K562 (cell line): ENCODE measurements at regions not wholly inside any gene's neighbourhood (a gene's known extent, or its start where the extent isn't known, plus 50 kb on each side); places are given as distances from the start of the nearest gene placed in this dataset.

Experiments used
- ATAC-seq: fragments of 200-7000 bp; cut with Tn5 transposase; 3 replicates; pipeline ENCODE4 v1.9.1; 2020; ENCODE audit warnings: moderate library complexity
- BruUV-seq: library from RNA; stranded (reverse); fragments of 400-500 nt; replicated peaks from 2 replicates; lab custom pipeline; 2021; lab: Mats Ljungman, UMichigan
- CTCF ChIA-PET: fragments of 300-600 bp; formaldehyde crosslinking; extraction: SDS; loops from one replicate; lab custom pipeline; 2021; ENCODE audit warnings: low intra/inter-chr PET ratio; lab: Yijun Ruan, JAX
- POLR2A ChIA-PET: fragments of 300-600, 350-650 bp; sonication (Branson Sonifier 250); formaldehyde crosslinking; extraction: SDS; loops from one replicate; lab custom pipeline; 2021; ENCODE audit warnings: antibody characterized with exemption, inconsistent platforms; lab: Yijun Ruan, JAX
- DNase-seq, 4 experiments: peaks; one replicate each; pipeline versions ENCODE4 v3.0.0 to v3.0.0-alpha.2; 2011 to 2018; ENCODE audit warnings: low spot score in 3 of 4, mixed read lengths in 3 of 4; ENCODE audit errors: extremely low read depth in 1 of 4
- FAIRE-seq: peaks from 2 replicates; lab custom pipeline; 2011; peaks lifted over from hg19 to GRCh38; lab: Jason Lieb, UNC
- H2AFZ ChIP-seq: 2 replicates; pipeline ENCODE4 v1.6.0; 2011; ENCODE audit warnings: low read depth, low read length, control low read depth, inconsistent platforms
- H3K27ac ChIP-seq: fragments of 200-600 bp; 3 replicates; pipeline ENCODE4 v1.8.0; 2011; ENCODE audit warnings: low read depth, mild to moderate bottlenecking, control low read depth, inconsistent platforms, low read length, moderate library complexity, mixed read lengths; ENCODE audit errors: extremely low read depth
- H3K27me3 ChIP-seq, 2 experiments: fragments of 300-600 bp in 1 of 2; 2 replicates in 1 of 2; 3 replicates in 1 of 2; pipeline versions ENCODE4 v1.6.0 to v1.8.0; 2011; ENCODE audit warnings: inconsistent platforms in 2 of 2, low read length in 2 of 2, mild to moderate bottlenecking in 1 of 2, mixed read lengths in 1 of 2, moderate library complexity in 1 of 2; ENCODE audit not compliant: control insufficient read depth in 2 of 2, insufficient read depth in 2 of 2
- H3K36me3 ChIP-seq: fragments of 300-600 bp; 3 replicates; pipeline ENCODE4 v1.8.0; 2011; ENCODE audit warnings: mild to moderate bottlenecking, low read length, inconsistent platforms; ENCODE audit not compliant: control insufficient read depth, insufficient read depth
- H3K4me1 ChIP-seq, 2 experiments: fragments of 200-600 bp in 1 of 2; replicated peaks in 1 of 2; 2 replicates in 1 of 2; 3 replicates in 1 of 2; pipeline versions ENCODE4 v1.5.1 to v1.8.0; 2011; ENCODE audit warnings: inconsistent platforms in 2 of 2, low read length in 2 of 2, mild to moderate bottlenecking in 1 of 2, mixed read lengths in 1 of 2, moderate library complexity in 1 of 2; ENCODE audit not compliant: control insufficient read depth in 2 of 2, insufficient read depth in 2 of 2
- H3K4me2 ChIP-seq: 2 replicates; pipeline ENCODE4 v1.6.1; 2011; ENCODE audit warnings: low read length, control low read depth, inconsistent platforms, mixed read lengths; ENCODE audit not compliant: insufficient read depth
- H3K4me3 ChIP-seq: fragments of 200-600 bp; sonication (generic), shearing (Covaris generic); 2 replicates; pipeline ENCODE4 v1.5.1; 2016; ENCODE audit warnings: control low read depth, inconsistent platforms
- H3K79me2 ChIP-seq: fragments of 200-600 bp; 3 replicates; pipeline ENCODE4 v1.8.0; 2011; ENCODE audit warnings: low read length, inconsistent platforms; ENCODE audit not compliant: control insufficient read depth, insufficient read depth
- H3K9ac ChIP-seq, 2 experiments: 2 replicates each; pipeline versions ENCODE4 v1.6.0 to v1.6.1; 2011; ENCODE audit warnings: low read depth in 2 of 2, low read length in 2 of 2, control low read depth in 1 of 2, inconsistent platforms in 1 of 2, mild to moderate bottlenecking in 1 of 2, mixed read lengths in 1 of 2; ENCODE audit not compliant: insufficient read depth in 1 of 2
- H3K9me1 ChIP-seq: one replicate; pipeline ENCODE4 v1.6.0; 2011; ENCODE audit warnings: inconsistent platforms, mild to moderate bottlenecking, low read length, moderate library complexity; ENCODE audit not compliant: control insufficient read depth, insufficient read depth
- H3K9me3 ChIP-seq: replicated peaks from 2 replicates; pipeline ENCODE4 v1.5.1; 2011; ENCODE audit warnings: low read depth, low read length, inconsistent platforms; ENCODE audit not compliant: control insufficient read depth, insufficient read depth
- H4K20me1 ChIP-seq: replicated peaks from 2 replicates; pipeline ENCODE4 v1.6.1; 2011; ENCODE audit warnings: low read length, inconsistent platforms, mixed read lengths; ENCODE audit not compliant: control insufficient read depth, insufficient read depth
- NR2C1 ChIP-seq, 2 experiments: fragments of 450-650 bp; IDR thresholded peaks; 2 replicates each; pipeline ENCODE4 v1.6.1; 2017; ENCODE audit warnings: mild to moderate bottlenecking in 2 of 2, antibody characterized with exemption in 1 of 2, inconsistent platforms in 1 of 2, missing compliant biosample characterization in 1 of 2, missing genetic modification characterization in 1 of 2
- RBM39 ChIP-seq: fragments of 200-400 bp; formaldehyde crosslinking; optimal IDR thresholded peaks from 2 replicates; pipeline ENCODE3; 2018; ENCODE audit warnings: low read depth, low read length
- TBL1XR1 ChIP-seq, 2 experiments: IDR thresholded peaks; 2 replicates each; pipeline ENCODE4 v1.6.1; 2012; ENCODE audit warnings: improper control_type of control experiment in 2 of 2, low read length in 2 of 2, mild to moderate bottlenecking in 1 of 2
- U2AF1 ChIP-seq: fragments of 200-400 bp; formaldehyde crosslinking; optimal IDR thresholded peaks from 2 replicates; pipeline ENCODE3; 2017; ENCODE audit warnings: mild to moderate bottlenecking, low read depth, low read length, moderate library complexity
- ZNF184 ChIP-seq: sonication (generic); formaldehyde crosslinking; IDR thresholded peaks from 2 replicates; pipeline ENCODE4 v1.5.0; 2020; ENCODE audit warnings: missing genetic modification reagents
- WGBS: fragments of 100-300 bp; shearing (Covaris generic); methylation state at CpG from one replicate; pipeline ENCODE4 v1.1.6; 2016; ENCODE audit warnings: low coverage, mixed read lengths; ENCODE audit not compliant: insufficient coverage; ENCODE audit errors: missing lambda C conversion rate; 5-methylcytosine and 5-hydroxymethylcytosine counted together
- in situ Hi-C: fragments of 300-500 bp; cut with MboI; formaldehyde crosslinking; loops from 4 replicates; pipeline ENCODE4 v1.15.0; 2018; ENCODE audit warnings: inconsistent platforms, mixed read lengths
- intact Hi-C: fragments of 100-400 bp; cut with micrococcal nuclease; formaldehyde crosslinking; loops from 2 replicates; pipeline ENCODE4 v1.14.2; 2022
- TF ChIP-seq, protein P1 (sequence below): fragments of 250-450 bp; sonication (Bioruptor Pico); IDR thresholded peaks from 2 replicates; pipeline ENCODE4 v1.4.0; 2020; ENCODE audit warnings: mild to moderate bottlenecking
- TF ChIP-seq, protein P2 (sequence below): fragments of 250-450 bp; sonication (Bioruptor Pico); IDR thresholded peaks from 2 replicates; pipeline ENCODE4 v1.5.0; 2021
- TF ChIP-seq, protein P3 (sequence below): fragments of 250-450 bp; sonication (Bioruptor Pico); IDR thresholded peaks from 2 replicates; pipeline ENCODE4 v1.5.0; 2022; ENCODE audit warnings: mild to moderate bottlenecking
- TF ChIP-seq, protein P4 (sequence below), 2 experiments: fragments of 150-350 bp in 1 of 2; IDR thresholded peaks; 2 replicates each; pipeline ENCODE4 v1.6.1; 2012 to 2016; ENCODE audit warnings: low read depth in 2 of 2, low read length in 2 of 2, mild to moderate bottlenecking in 1 of 2, moderate library complexity in 1 of 2

DNA sequence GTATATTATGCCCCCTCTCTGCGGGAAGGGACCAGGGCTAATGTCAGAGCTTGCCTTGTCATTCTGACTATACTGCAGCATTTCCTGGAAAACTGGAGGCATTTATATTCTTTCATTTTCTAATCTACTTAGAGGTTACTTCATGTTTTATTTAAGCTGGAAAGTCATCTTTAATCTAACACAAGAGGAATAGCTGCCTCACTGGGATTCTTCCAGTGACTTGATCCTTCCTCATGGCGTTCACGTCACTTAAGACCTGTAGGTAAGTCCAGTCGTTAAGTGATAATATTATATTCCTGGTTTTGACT is 727.6 kb upstream of the DDX18 start (continued):
- TF ChIP-seq, protein P1, sequence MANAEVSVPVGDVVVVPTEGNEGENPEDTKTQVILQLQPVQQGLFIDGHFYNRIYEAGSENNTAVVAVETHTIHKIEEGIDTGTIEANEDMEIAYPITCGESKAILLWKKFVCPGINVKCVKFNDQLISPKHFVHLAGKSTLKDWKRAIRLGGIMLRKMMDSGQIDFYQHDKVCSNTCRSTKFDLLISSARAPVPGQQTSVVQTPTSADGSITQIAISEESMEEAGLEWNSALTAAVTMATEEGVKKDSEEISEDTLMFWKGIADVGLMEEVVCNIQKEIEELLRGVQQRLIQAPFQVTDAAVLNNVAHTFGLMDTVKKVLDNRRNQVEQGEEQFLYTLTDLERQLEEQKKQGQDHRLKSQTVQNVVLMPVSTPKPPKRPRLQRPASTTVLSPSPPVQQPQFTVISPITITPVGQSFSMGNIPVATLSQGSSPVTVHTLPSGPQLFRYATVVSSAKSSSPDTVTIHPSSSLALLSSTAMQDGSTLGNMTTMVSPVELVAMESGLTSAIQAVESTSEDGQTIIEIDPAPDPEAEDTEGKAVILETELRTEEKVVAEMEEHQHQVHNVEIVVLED: no peak
- TF ChIP-seq, protein P2, sequence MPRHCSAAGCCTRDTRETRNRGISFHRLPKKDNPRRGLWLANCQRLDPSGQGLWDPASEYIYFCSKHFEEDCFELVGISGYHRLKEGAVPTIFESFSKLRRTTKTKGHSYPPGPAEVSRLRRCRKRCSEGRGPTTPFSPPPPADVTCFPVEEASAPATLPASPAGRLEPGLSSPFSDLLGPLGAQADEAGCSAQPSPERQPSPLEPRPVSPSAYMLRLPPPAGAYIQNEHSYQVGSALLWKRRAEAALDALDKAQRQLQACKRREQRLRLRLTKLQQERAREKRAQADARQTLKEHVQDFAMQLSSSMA (CRISPR knock-in tag): no peak
- TF ChIP-seq, protein P3, sequence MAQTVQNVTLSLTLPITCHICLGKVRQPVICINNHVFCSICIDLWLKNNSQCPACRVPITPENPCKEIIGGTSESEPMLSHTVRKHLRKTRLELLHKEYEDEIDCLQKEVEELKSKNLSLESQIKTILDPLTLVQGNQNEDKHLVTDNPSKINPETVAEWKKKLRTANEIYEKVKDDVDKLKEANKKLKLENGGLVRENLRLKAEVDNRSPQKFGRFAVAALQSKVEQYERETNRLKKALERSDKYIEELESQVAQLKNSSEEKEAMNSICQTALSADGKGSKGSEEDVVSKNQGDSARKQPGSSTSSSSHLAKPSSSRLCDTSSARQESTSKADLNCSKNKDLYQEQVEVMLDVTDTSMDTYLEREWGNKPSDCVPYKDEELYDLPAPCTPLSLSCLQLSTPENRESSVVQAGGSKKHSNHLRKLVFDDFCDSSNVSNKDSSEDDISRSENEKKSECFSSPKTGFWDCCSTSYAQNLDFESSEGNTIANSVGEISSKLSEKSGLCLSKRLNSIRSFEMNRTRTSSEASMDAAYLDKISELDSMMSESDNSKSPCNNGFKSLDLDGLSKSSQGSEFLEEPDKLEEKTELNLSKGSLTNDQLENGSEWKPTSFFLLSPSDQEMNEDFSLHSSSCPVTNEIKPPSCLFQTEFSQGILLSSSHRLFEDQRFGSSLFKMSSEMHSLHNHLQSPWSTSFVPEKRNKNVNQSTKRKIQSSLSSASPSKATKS (CRISPR knock-in tag): no peak
- no peak for TF ChIP-seq NR2C1 (IDR thresholded peaks at IDR 0.05)
- TF ChIP-seq NR2C1 (tag; IDR thresholded peaks at IDR 0.05): no peak
- no peak for TF ChIP-seq TBL1XR1 (IDR thresholded peaks at IDR 0.05; ENCODE audit: low read length in 2 of 2)

DNA sequence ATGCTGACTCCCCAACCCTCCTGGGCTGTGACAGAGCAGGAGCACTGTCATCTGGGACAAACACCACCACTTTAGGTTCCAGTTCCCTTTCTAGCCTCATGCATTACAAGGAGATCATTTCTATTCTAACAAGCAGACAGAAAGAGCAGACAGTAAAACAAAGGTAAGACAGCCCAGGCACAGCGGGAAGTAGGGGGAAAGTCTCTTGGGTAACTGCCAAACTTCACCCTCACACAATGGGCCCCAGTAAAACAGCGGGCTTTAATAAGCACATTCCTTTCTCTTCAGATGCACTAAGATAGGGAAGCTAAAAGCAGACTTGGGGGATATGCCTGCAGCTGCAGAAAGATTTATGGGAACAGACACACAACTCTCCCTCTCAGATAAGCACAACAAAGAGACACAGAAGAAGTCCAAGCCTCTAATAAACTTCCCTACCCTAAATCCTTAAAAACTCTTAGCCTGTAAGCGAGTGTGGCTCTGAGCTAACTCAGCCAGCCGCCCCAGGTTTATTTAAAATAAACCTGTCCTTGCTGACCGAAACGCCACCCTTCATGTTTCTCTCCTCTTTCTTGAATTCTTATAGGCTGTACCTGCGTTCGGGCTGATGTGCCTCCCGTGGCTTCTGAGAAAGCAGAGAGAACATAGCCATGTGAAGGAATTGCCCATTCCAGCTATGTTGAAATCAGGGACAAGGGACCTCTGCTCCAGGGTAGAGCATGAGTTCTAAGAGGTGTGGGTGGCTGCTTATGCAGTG is 726.8 kb upstream of the DDX18 start:
- H3K9ac ChIP-seq: no peak overlapping the region
- H3K4me2 ChIP-seq: no peak overlapping the region
- BruUV-seq: no TSS peak
- no peak overlapping the region for H2AFZ ChIP-seq
- 0% methylated on average over 9 of the region's 9 CpGs for WGBS
- ATAC-seq: no peak
- H4K20me1 ChIP-seq: no peaks in the 10 kb centered on the region
- H3K36me3 ChIP-seq: no peaks in the 10 kb centered on the region
- no peaks in the 10 kb centered on the region for H3K9me1 ChIP-seq
- CTCF ChIA-PET: no interaction called here
- no peak for DNase-seq
- H3K4me1 ChIP-seq: no peaks in the 10 kb centered on the region
- POLR2A ChIA-PET: no interaction called here
- intact Hi-C loops: no loop called here
- in situ Hi-C loops: no loop called here
- no peak overlapping the region for H3K27ac ChIP-seq
- H3K4me3 ChIP-seq: no peak overlapping the region
- FAIRE-seq: no peak
- H3K27me3 ChIP-seq: no peaks in the 10 kb centered on the region
- H3K9me3 ChIP-seq: no peaks in the 10 kb centered on the region; the same call in 1 of the 2 replicates
- H3K79me2 ChIP-seq: no peaks in the 10 kb centered on the region
- TF ChIP-seq, protein P4, sequence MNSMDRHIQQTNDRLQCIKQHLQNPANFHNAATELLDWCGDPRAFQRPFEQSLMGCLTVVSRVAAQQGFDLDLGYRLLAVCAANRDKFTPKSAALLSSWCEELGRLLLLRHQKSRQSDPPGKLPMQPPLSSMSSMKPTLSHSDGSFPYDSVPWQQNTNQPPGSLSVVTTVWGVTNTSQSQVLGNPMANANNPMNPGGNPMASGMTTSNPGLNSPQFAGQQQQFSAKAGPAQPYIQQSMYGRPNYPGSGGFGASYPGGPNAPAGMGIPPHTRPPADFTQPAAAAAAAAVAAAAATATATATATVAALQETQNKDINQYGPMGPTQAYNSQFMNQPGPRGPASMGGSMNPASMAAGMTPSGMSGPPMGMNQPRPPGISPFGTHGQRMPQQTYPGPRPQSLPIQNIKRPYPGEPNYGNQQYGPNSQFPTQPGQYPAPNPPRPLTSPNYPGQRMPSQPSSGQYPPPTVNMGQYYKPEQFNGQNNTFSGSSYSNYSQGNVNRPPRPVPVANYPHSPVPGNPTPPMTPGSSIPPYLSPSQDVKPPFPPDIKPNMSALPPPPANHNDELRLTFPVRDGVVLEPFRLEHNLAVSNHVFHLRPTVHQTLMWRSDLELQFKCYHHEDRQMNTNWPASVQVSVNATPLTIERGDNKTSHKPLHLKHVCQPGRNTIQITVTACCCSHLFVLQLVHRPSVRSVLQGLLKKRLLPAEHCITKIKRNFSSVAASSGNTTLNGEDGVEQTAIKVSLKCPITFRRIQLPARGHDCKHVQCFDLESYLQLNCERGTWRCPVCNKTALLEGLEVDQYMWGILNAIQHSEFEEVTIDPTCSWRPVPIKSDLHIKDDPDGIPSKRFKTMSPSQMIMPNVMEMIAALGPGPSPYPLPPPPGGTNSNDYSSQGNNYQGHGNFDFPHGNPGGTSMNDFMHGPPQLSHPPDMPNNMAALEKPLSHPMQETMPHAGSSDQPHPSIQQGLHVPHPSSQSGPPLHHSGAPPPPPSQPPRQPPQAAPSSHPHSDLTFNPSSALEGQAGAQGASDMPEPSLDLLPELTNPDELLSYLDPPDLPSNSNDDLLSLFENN (IDR thresholded peaks at IDR 0.05; ENCODE audit: low read depth in 2 of 2, low read length in 2 of 2): no peak
- TF ChIP-seq ZNF184: no peak
- TF ChIP-seq RBM39: no peak
- no peak for TF ChIP-seq U2AF1
